ENCODE measurements at regions not wholly inside any gene's neighbourhood (a gene's known extent, or its start where the extent isn't known, plus 50 kb on each side); places are given as distances from the start of the nearest gene placed in this dataset.

GRCh38 chr6:74657011-74657410, 548.8 kb downstream of the COL12A1 start:
- H3K9me3 ChIP-seq (ENCODE audit: low read depth, low read length), result no peaks in the 10 kb centered on the region
- no peaks in the 10 kb centered on the region for H3K27me3 ChIP-seq (ENCODE audit: insufficient read depth, low read length)
- H3K79me2 ChIP-seq (ENCODE audit: insufficient read depth, low read length), result no peaks in the 10 kb centered on the region
- H3K4me2 ChIP-seq (ENCODE audit: insufficient read depth, low read length), result no peak overlapping the region
- DNase-seq (ENCODE audit: insufficient read length, low spot score, missing footprints), result no peak
- H4K20me1 ChIP-seq (ENCODE audit: insufficient read depth, low read length), result no peaks in the 10 kb centered on the region
- peak overlapping the region; percentile 81 for H3K27ac ChIP-seq (ENCODE audit: low read depth, low read length)
- H2AFZ ChIP-seq (ENCODE audit: low read length), result no peak overlapping the region
- H3K4me3 ChIP-seq (ENCODE audit: insufficient read depth, low read length), result no peak overlapping the region
- H3K36me3 ChIP-seq (ENCODE audit: insufficient read depth, low read length), result no peaks in the 10 kb centered on the region
- TF ChIP-seq CTCF (IDR thresholded peaks at IDR 0.05; ENCODE audit: extremely low read depth, low read depth, low read length), result no peak
- peaks cover 36% of the 10 kb centered on the region for H3K4me1 ChIP-seq (ENCODE audit: insufficient read depth, low read length)

DNA sequence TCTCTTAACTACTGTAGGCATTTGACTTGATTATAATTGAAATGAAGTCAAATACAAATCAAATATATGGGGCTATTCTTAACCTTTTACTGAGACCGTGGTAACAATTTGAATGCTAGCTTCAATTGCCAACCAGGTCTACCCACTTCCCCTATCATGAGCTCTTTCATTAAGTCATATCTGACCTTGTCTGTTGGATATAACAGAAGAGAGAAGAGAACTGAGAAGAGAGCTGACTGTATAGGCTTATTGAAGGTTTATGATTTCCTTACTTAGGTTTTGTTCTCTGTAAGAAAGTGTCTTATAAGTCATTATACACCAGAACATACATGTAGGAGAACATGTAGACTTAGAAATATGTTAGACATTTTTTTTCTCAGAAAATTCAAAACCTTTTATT, 549.4 kb downstream of the COL12A1 start:
- H3K9me3 ChIP-seq (ENCODE audit: low read depth, low read length), result no peaks in the 10 kb centered on the region
- no peaks in the 10 kb centered on the region for H3K79me2 ChIP-seq (ENCODE audit: insufficient read depth, low read length)
- H3K4me3 ChIP-seq (ENCODE audit: insufficient read depth, low read length), result no peak overlapping the region
- no peak for TF ChIP-seq CTCF (IDR thresholded peaks at IDR 0.05; ENCODE audit: extremely low read depth, low read depth, low read length)
- DNase-seq (ENCODE audit: insufficient read length, low spot score, missing footprints), result no peak
- no peaks in the 10 kb centered on the region for H3K27me3 ChIP-seq (ENCODE audit: insufficient read depth, low read length)
- H3K27ac ChIP-seq (ENCODE audit: low read depth, low read length), result peak overlapping the region; percentile 65
- no peaks in the 10 kb centered on the region for H3K36me3 ChIP-seq (ENCODE audit: insufficient read depth, low read length)
- no peak overlapping the region for H2AFZ ChIP-seq (ENCODE audit: low read length)
- H3K4me1 ChIP-seq (ENCODE audit: insufficient read depth, low read length), result peaks cover 40% of the 10 kb centered on the region
- H4K20me1 ChIP-seq (ENCODE audit: insufficient read depth, low read length), result no peaks in the 10 kb centered on the region
- no peak overlapping the region for H3K4me2 ChIP-seq (ENCODE audit: insufficient read depth, low read length)

DNA sequence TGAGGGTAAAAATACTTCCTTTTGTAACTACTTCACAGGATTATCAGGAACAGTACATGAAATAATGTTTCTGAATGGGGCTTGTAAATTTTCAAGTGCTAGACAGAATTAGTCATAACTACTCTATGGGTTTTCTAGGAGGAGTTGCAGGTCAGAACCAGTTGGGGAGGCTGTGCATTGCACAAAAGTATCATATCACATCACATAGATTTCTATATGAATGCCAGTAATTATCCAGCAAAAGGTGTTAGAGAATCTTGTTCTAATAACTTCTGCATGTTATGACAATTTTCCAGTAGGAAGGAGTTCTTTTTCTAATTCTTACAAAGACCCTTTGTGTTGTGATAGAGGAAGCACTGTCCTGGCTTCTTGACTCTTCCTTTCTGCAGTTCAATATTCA, 551.6 kb downstream of the COL12A1 start:
- no peaks in the 10 kb centered on the region for H3K9me3 ChIP-seq (ENCODE audit: low read depth, low read length)
- DNase-seq (ENCODE audit: insufficient read length, low spot score, missing footprints), result no peak
- no peaks in the 10 kb centered on the region for H4K20me1 ChIP-seq (ENCODE audit: insufficient read depth, low read length)
- no peak overlapping the region for H3K27ac ChIP-seq (ENCODE audit: low read depth, low read length)
- no peaks in the 10 kb centered on the region for H3K36me3 ChIP-seq (ENCODE audit: insufficient read depth, low read length)
- no peak for TF ChIP-seq CTCF (IDR thresholded peaks at IDR 0.05; ENCODE audit: extremely low read depth, low read depth, low read length)
- peaks cover 43% of the 10 kb centered on the region for H3K4me1 ChIP-seq (ENCODE audit: insufficient read depth, low read length)
- H3K4me3 ChIP-seq (ENCODE audit: insufficient read depth, low read length), result no peak overlapping the region
- H3K4me2 ChIP-seq (ENCODE audit: insufficient read depth, low read length), result no peak overlapping the region
- no peaks in the 10 kb centered on the region for H3K79me2 ChIP-seq (ENCODE audit: insufficient read depth, low read length)
- no peak overlapping the region for H2AFZ ChIP-seq (ENCODE audit: low read length)
- H3K27me3 ChIP-seq (ENCODE audit: insufficient read depth, low read length), result no peaks in the 10 kb centered on the region

GRCh38 chr6:74651948-74652842, 553.7 kb downstream of the COL12A1 start:
- Histone ChIP-seq H3K4me3 (ENCODE audit: insufficient read depth, low read length) (no peak overlapping the region), H3K9me3 (ENCODE audit: low read depth, low read length) (no peaks in the 10 kb centered on the region), H3K36me3 (ENCODE audit: insufficient read depth, low read length) (no peaks in the 10 kb centered on the region), H3K4me2 (ENCODE audit: insufficient read depth, low read length) (peak overlapping the region; percentile 10), H3K79me2 (ENCODE audit: insufficient read depth, low read length) (no peaks in the 10 kb centered on the region), H3K4me1 (ENCODE audit: insufficient read depth, low read length) (peaks cover 31% of the 10 kb centered on the region), H2AFZ (ENCODE audit: low read length) (peak overlapping the region; percentile 27), H4K20me1 (ENCODE audit: insufficient read depth, low read length) (no peaks in the 10 kb centered on the region), H3K27me3 (ENCODE audit: insufficient read depth, low read length) (no peaks in the 10 kb centered on the region), H3K27ac (ENCODE audit: low read depth, low read length) (peak overlapping the region; percentile 75)
- DNase-seq (ENCODE audit: insufficient read length, low spot score, missing footprints), result peak; percentile 55
- TF ChIP-seq CTCF (IDR thresholded peaks at IDR 0.05; ENCODE audit: extremely low read depth, low read depth, low read length), result no peak

Data from osteoblast (primary cell).